ENCODE measurements at regions not wholly inside any gene's neighbourhood (a gene's known extent, or its start where the extent isn't known, plus 50 kb on each side); places are given as distances from the start of the nearest gene placed in this dataset.
"Not testable (repeated sequence)": the region's sequence is repeated elsewhere in the genome, so short reads cannot be mapped to it uniquely, and the experiment has no call there.

GRCh38 chr10:109055243-109055642 is 868.1 kb downstream of the XPNPEP1 start:
- no peaks in the 10 kb centered on the region for H3K27me3 ChIP-seq (ENCODE audit: control insufficient read depth in 1 of 2, insufficient read depth in 2 of 2, low read length in 2 of 2)
- no peak overlapping the region for H3K27ac ChIP-seq (ENCODE audit: low read depth in 2 of 2, low read length in 1 of 2)
- no peaks in the 10 kb centered on the region for H3K4me1 ChIP-seq (ENCODE audit: control insufficient read depth in 2 of 2, insufficient read depth in 2 of 2, low read length in 1 of 2)
- H3K9me3 ChIP-seq (ENCODE audit: control insufficient read depth in 2 of 2, insufficient read depth in 1 of 2, low read depth in 1 of 2, low read length in 1 of 2): no peaks in the 10 kb centered on the region
- WGBS, 2 donors: 61 to 73% methylated on average over 2 of the region's 2 CpGs
- H3K36me3 ChIP-seq (ENCODE audit: control insufficient read depth in 2 of 2, insufficient read depth in 2 of 2, low read length in 1 of 2): no peaks in the 10 kb centered on the region
- H3K4me3 ChIP-seq (ENCODE audit: low read depth in 1 of 2, low read length in 2 of 2): no peak overlapping the region

GRCh38 chr10:109047856-109048255 is 875.5 kb downstream of the XPNPEP1 start:
- WGBS, 2 donors: 91 to 93% methylated on average over 12 of the region's 12 CpGs
- H3K4me1 ChIP-seq (ENCODE audit: control insufficient read depth in 2 of 2, insufficient read depth in 2 of 2, low read length in 1 of 2): no peaks in the 10 kb centered on the region
- H3K4me3 ChIP-seq (ENCODE audit: low read depth in 1 of 2, low read length in 2 of 2): no peak overlapping the region
- H3K36me3 ChIP-seq (ENCODE audit: control insufficient read depth in 2 of 2, insufficient read depth in 2 of 2, low read length in 1 of 2): no peaks in the 10 kb centered on the region
- no peak overlapping the region for H3K27ac ChIP-seq (ENCODE audit: low read depth in 2 of 2, low read length in 1 of 2)
- no peaks in the 10 kb centered on the region for H3K27me3 ChIP-seq (ENCODE audit: control insufficient read depth in 1 of 2, insufficient read depth in 2 of 2, low read length in 2 of 2)
- peaks cover 4% of the 10 kb centered on the region in 2 donors for H3K9me3 ChIP-seq (ENCODE audit: control insufficient read depth in 2 of 2, insufficient read depth in 1 of 2, low read depth in 1 of 2, low read length in 1 of 2)

- not testable (repeated sequence) for H3K4me3 ChIP-seq (ENCODE audit: low read depth in 1 of 2, low read length in 2 of 2); H3K27ac ChIP-seq (ENCODE audit: low read depth in 2 of 2, low read length in 1 of 2); H3K27me3 ChIP-seq (ENCODE audit: control insufficient read depth in 1 of 2, insufficient read depth in 2 of 2, low read length in 2 of 2); H3K36me3 ChIP-seq (ENCODE audit: control insufficient read depth in 2 of 2, insufficient read depth in 2 of 2, low read length in 1 of 2); H3K9me3 ChIP-seq (ENCODE audit: control insufficient read depth in 2 of 2, insufficient read depth in 1 of 2, low read depth in 1 of 2, low read length in 1 of 2); H3K4me1 ChIP-seq (ENCODE audit: control insufficient read depth in 2 of 2, insufficient read depth in 2 of 2, low read length in 1 of 2)
- 69 to 77% methylated on average over 2 of the region's 2 CpGs for WGBS, 2 donors
These were observed 876.9 kb downstream of the XPNPEP1 start for GRCh38 chr10:109046427-109046826.

GRCh38 chr10:109040622-109041021 is 882.7 kb downstream of the XPNPEP1 start:
- 90 to 92% methylated on average over 17 of the region's 17 CpGs for WGBS, 2 donors
- H3K36me3 ChIP-seq (ENCODE audit: control insufficient read depth in 2 of 2, insufficient read depth in 2 of 2, low read length in 1 of 2): no peaks in the 10 kb centered on the region
- H3K9me3 ChIP-seq (ENCODE audit: control insufficient read depth in 2 of 2, insufficient read depth in 1 of 2, low read depth in 1 of 2, low read length in 1 of 2): peaks cover 3 to 4% of the 10 kb centered on the region in 2 donors
- H3K27ac ChIP-seq (ENCODE audit: low read depth in 2 of 2, low read length in 1 of 2): no peak overlapping the region
- H3K4me3 ChIP-seq (ENCODE audit: low read depth in 1 of 2, low read length in 2 of 2): no peak overlapping the region
- H3K27me3 ChIP-seq (ENCODE audit: control insufficient read depth in 1 of 2, insufficient read depth in 2 of 2, low read length in 2 of 2): no peaks in the 10 kb centered on the region
- no peaks in the 10 kb centered on the region for H3K4me1 ChIP-seq (ENCODE audit: control insufficient read depth in 2 of 2, insufficient read depth in 2 of 2, low read length in 1 of 2)

- peaks cover 3 to 4% of the 10 kb centered on the region in 2 donors for H3K9me3 ChIP-seq (ENCODE audit: control insufficient read depth in 2 of 2, insufficient read depth in 1 of 2, low read depth in 1 of 2, low read length in 1 of 2)
- no peak overlapping the region for H3K4me3 ChIP-seq (ENCODE audit: low read depth in 1 of 2, low read length in 2 of 2)
- H3K27ac ChIP-seq (ENCODE audit: low read depth in 2 of 2, low read length in 1 of 2): no peak overlapping the region
- no peaks in the 10 kb centered on the region for H3K36me3 ChIP-seq (ENCODE audit: control insufficient read depth in 2 of 2, insufficient read depth in 2 of 2, low read length in 1 of 2)
- no peaks in the 10 kb centered on the region for H3K27me3 ChIP-seq (ENCODE audit: control insufficient read depth in 1 of 2, insufficient read depth in 2 of 2, low read length in 2 of 2)
- H3K4me1 ChIP-seq (ENCODE audit: control insufficient read depth in 2 of 2, insufficient read depth in 2 of 2, low read length in 1 of 2): no peaks in the 10 kb centered on the region
- 69 to 82% methylated on average over 4 of the region's 4 CpGs for WGBS, 2 donors
These were observed 885.3 kb downstream of the XPNPEP1 start for GRCh38 chr10:109037978-109038377.

GRCh38 chr10:109030581-109031210 is 892.6 kb downstream of the XPNPEP1 start:
- WGBS, 2 donors: 56 to 67% methylated on average over 4 of the region's 4 CpGs
- Histone ChIP-seq H3K36me3 (ENCODE audit: control insufficient read depth in 2 of 2, insufficient read depth in 2 of 2, low read length in 1 of 2) (no peaks in the 10 kb centered on the region), H3K9me3 (ENCODE audit: control insufficient read depth in 2 of 2, insufficient read depth in 1 of 2, low read depth in 1 of 2, low read length in 1 of 2) (peaks cover 2 to 3% of the 10 kb centered on the region in 2 donors), H3K27ac (ENCODE audit: low read depth in 2 of 2, low read length in 1 of 2) (no peak overlapping the region), H3K27me3 (ENCODE audit: control insufficient read depth in 1 of 2, insufficient read depth in 2 of 2, low read length in 2 of 2) (no peaks in the 10 kb centered on the region), H3K4me3 (ENCODE audit: low read depth in 1 of 2, low read length in 2 of 2) (no peak overlapping the region), H3K4me1 (ENCODE audit: control insufficient read depth in 2 of 2, insufficient read depth in 2 of 2, low read length in 1 of 2) (no peaks in the 10 kb centered on the region)

- H3K27ac ChIP-seq (ENCODE audit: low read depth in 2 of 2, low read length in 1 of 2): no peak overlapping the region
- no peaks in the 10 kb centered on the region for H3K27me3 ChIP-seq (ENCODE audit: control insufficient read depth in 1 of 2, insufficient read depth in 2 of 2, low read length in 2 of 2)
- H3K36me3 ChIP-seq (ENCODE audit: control insufficient read depth in 2 of 2, insufficient read depth in 2 of 2, low read length in 1 of 2): no peaks in the 10 kb centered on the region
- 63 to 70% methylated on average over 4 of the region's 4 CpGs for WGBS, 2 donors
- H3K4me3 ChIP-seq (ENCODE audit: low read depth in 1 of 2, low read length in 2 of 2): no peak overlapping the region
- no peaks in the 10 kb centered on the region for H3K4me1 ChIP-seq (ENCODE audit: control insufficient read depth in 2 of 2, insufficient read depth in 2 of 2, low read length in 1 of 2)
- H3K9me3 ChIP-seq (ENCODE audit: control insufficient read depth in 2 of 2, insufficient read depth in 1 of 2, low read depth in 1 of 2, low read length in 1 of 2): peaks cover 2 to 3% of the 10 kb centered on the region in 2 donors
These were observed 893.4 kb downstream of the XPNPEP1 start for GRCh38 chr10:109029870-109030269.

GRCh38 chr10:109027534-109028185 is 895.7 kb downstream of the XPNPEP1 start:
- WGBS, 2 donors: 82 to 86% methylated on average over 1 of the region's 1 CpG
- H3K27ac ChIP-seq (ENCODE audit: low read depth in 2 of 2, low read length in 1 of 2): no peak overlapping the region
- H3K4me3 ChIP-seq (ENCODE audit: low read depth in 1 of 2, low read length in 2 of 2): no peak overlapping the region
- H3K9me3 ChIP-seq (ENCODE audit: control insufficient read depth in 2 of 2, insufficient read depth in 1 of 2, low read depth in 1 of 2, low read length in 1 of 2): peaks cover 2 to 3% of the 10 kb centered on the region in 2 donors
- H3K27me3 ChIP-seq (ENCODE audit: control insufficient read depth in 1 of 2, insufficient read depth in 2 of 2, low read length in 2 of 2): no peaks in the 10 kb centered on the region
- H3K4me1 ChIP-seq (ENCODE audit: control insufficient read depth in 2 of 2, insufficient read depth in 2 of 2, low read length in 1 of 2): no peaks in the 10 kb centered on the region
- H3K36me3 ChIP-seq (ENCODE audit: control insufficient read depth in 2 of 2, insufficient read depth in 2 of 2, low read length in 1 of 2): no peaks in the 10 kb centered on the region

- Histone ChIP-seq H3K4me3 (ENCODE audit: low read depth in 1 of 2, low read length in 2 of 2) (no peak overlapping the region), H3K9me3 (ENCODE audit: control insufficient read depth in 2 of 2, insufficient read depth in 1 of 2, low read depth in 1 of 2, low read length in 1 of 2) (peaks cover 2 to 3% of the 10 kb centered on the region in 2 donors), H3K36me3 (ENCODE audit: control insufficient read depth in 2 of 2, insufficient read depth in 2 of 2, low read length in 1 of 2) (no peaks in the 10 kb centered on the region), H3K4me1 (ENCODE audit: control insufficient read depth in 2 of 2, insufficient read depth in 2 of 2, low read length in 1 of 2) (no peaks in the 10 kb centered on the region), H3K27me3 (ENCODE audit: control insufficient read depth in 1 of 2, insufficient read depth in 2 of 2, low read length in 2 of 2) (no peaks in the 10 kb centered on the region), H3K27ac (ENCODE audit: low read depth in 2 of 2, low read length in 1 of 2) (no peak overlapping the region)
These were observed 898.1 kb downstream of the XPNPEP1 start for GRCh38 chr10:109025172-109025571.
